ENCODE measurements at regions not wholly inside any gene's neighbourhood (a gene's known extent, or its start where the extent isn't known, plus 50 kb on each side); places are given as distances from the start of the nearest gene placed in this dataset.
"Not testable (repeated sequence)": the region's sequence is repeated elsewhere in the genome, so short reads cannot be mapped to it uniquely, and the experiment has no call there.

DNA sequence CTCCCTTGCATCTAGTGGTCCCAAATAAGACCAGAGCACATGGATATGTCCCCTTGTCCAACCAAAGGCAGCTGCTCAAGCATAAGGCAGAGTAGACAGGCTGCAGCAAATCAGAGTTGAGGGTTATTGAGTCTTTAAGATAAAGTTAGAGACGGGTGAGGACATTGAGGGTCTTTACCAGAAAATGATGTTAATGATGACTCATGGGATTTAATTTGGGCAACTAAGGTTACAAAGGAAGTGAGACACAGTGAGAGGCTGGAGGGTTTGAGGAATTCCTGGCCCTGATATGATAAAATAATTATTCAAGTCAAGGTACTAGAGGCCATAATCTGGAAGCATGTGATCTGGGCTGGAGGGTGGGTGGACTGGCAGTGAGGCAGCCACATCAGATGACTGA, 133.6 kb downstream of the ALDH8A1 start:
- no peak overlapping the region for H3K4me3 Mint-ChIP-seq
- no peak overlapping the region for H3K27ac Mint-ChIP-seq
- no peaks in the 10 kb centered on the region for H3K9me3 Mint-ChIP-seq
- H3K27me3 Mint-ChIP-seq (ENCODE audit: low read depth in 3 of 3): peaks cover 0 to 4% (median 0%) of the 10 kb centered on the region in 3 donors
- no peaks in the 10 kb centered on the region for H3K36me3 Mint-ChIP-seq
- no peaks in the 10 kb centered on the region for H3K4me1 Mint-ChIP-seq
- no peak for DNase-seq

DNA sequence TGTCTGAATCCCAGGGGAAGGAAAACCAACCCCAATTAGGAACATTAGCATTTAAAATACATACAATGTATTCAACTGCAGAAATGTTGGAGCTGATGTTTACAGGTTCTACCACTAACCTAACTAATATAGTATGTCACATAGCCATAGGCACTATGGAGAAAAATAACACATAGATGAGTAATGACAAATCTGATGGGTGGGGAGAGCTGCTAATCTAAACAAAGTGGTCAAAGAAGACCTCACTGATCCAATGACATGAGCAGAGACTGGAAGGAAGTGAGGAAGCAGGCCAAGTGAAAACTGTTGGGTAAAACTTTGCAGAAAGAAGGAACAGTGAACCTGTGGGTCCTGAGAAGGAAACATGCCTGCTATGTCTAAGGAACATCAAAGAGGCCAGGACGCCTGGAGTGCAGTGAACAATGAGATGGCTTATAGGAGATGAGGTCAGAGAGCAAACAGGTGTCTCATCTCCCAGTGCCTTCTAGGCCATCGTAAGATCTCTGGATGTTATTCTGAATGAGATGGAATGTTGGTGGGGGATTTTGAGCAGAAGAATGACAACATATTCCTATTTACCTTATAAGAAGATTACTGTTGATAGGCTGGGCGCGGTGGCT, 135.7 kb downstream of the ALDH8A1 start:
- Mint-ChIP-seq H3K27ac (no peak overlapping the region), H3K4me1 (no peaks in the 10 kb centered on the region), H3K27me3 (ENCODE audit: low read depth in 3 of 3) (peaks cover 1 to 3% (median 2%) of the 10 kb centered on the region in 3 donors), H3K36me3 (no peaks in the 10 kb centered on the region), H3K4me3 (no peak overlapping the region), H3K9me3 (no peaks in the 10 kb centered on the region)
- no peak for DNase-seq

DNA sequence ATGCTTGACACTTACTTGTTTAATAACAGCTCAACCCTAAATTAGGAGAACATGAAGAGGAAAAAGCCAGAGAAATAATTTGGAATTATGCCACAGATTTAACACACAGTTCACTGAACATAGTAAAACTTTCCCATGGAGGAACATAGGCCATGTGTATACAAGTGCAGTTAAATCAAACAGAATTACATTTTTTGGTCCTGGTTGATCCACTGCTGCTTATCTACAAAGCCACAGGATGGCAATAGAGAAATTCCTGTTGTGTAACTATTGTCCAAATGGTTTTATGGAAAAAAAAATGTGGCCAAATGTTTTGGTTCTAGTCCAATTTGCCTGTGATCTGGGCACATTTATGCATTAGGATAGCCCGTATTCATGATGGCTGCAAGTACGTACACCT, 136.8 kb downstream of the ALDH8A1 start:
- H3K36me3 Mint-ChIP-seq: no peaks in the 10 kb centered on the region
- no peak overlapping the region for H3K27ac Mint-ChIP-seq
- no peaks in the 10 kb centered on the region for H3K4me1 Mint-ChIP-seq
- no peak for DNase-seq
- H3K4me3 Mint-ChIP-seq: no peak overlapping the region
- peaks cover 1 to 3% (median 2%) of the 10 kb centered on the region in 3 donors for H3K27me3 Mint-ChIP-seq (ENCODE audit: low read depth in 3 of 3)
- H3K9me3 Mint-ChIP-seq: no peaks in the 10 kb centered on the region

DNA sequence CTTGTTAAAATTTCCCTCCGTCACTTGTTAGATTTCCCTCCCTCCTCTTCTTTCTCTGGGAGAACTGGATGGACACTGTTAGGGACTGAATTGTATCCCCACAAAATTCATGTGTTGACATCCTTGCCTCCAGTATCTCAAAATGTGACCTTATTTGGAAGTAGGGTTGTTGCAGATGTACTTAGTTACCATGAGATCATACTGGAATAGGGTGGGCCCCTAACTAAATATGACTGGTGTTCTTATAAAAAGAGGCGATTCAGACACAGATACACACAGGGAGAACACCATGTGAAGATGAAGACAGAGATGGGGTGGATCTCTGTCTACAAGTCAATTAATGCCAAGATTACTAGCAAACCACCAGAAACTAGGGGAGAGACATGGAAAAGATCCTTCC, 139.5 kb downstream of the ALDH8A1 start:
- no peak for DNase-seq
- H3K4me3 Mint-ChIP-seq: no peak overlapping the region
- H3K27ac Mint-ChIP-seq: no peak overlapping the region
- H3K36me3 Mint-ChIP-seq: no peaks in the 10 kb centered on the region
- no peaks in the 10 kb centered on the region for H3K4me1 Mint-ChIP-seq
- H3K27me3 Mint-ChIP-seq (ENCODE audit: low read depth in 3 of 3): peaks cover 1 to 11% (median 3%) of the 10 kb centered on the region in 3 donors
- H3K9me3 Mint-ChIP-seq: no peaks in the 10 kb centered on the region

DNA sequence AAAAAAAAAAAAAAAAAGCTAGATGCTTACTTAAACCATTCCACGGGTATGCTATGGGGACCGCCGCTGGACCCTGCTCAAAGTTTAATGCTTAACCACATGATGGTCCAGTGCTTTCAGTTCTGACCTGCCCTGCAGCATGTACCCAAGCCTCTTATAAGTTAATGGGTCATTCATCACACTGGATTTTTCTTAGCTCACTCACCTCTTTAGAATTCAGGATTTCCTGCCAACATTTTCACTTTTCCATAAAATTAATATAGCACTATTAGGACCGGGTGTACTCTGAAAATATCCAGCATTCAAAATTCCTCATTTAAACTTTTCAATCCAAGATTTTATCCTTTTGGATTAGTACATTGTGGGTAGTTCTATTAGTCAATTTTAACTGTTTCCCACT, 140.8 kb downstream of the ALDH8A1 start:
- Mint-ChIP-seq H3K4me1 (no peaks in the 10 kb centered on the region), H3K27me3 (ENCODE audit: low read depth in 3 of 3) (peaks cover 1 to 11% (median 5%) of the 10 kb centered on the region in 3 donors), H3K27ac (no peak overlapping the region), H3K36me3 (no peaks in the 10 kb centered on the region), H3K4me3 (no peak overlapping the region), H3K9me3 (no peaks in the 10 kb centered on the region)
- DNase-seq: no peak

DNA sequence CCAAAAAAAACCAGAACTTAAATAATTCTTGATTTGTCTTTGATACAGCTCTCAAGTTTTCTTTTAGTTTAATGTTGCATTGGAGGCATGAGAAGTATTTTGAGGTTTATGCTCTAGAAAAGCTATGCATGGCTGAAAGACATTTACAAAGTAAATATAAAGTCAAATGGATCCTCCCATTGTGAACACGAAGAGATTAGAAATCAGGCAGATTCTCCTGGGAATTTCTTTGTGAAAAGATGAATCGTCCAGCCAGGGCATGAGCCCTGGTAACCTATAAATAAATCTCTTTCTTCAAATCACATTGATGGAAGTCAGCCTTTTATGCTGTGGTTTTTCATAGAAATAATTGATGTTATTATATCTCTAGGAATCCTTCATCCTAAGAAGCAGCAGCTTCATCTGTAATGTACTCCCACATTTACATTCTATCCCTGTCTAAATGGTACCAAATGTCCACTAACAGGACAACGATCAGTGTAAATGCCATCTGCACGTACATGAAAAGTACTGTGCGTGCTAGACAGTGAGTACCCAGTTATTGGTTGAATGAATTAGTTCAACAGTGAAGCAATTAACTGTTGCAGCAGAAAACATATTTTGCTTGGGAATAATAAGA, 143.6 kb downstream of the ALDH8A1 start:
- Mint-ChIP-seq H3K27ac (no peak overlapping the region), H3K4me3 (no peak overlapping the region), H3K4me1 (no peaks in the 10 kb centered on the region), H3K9me3 (no peaks in the 10 kb centered on the region), H3K27me3 (ENCODE audit: low read depth in 3 of 3) (peaks cover 1 to 9% (median 5%) of the 10 kb centered on the region in 3 donors), H3K36me3 (no peaks in the 10 kb centered on the region)
- DNase-seq: no peak

DNA sequence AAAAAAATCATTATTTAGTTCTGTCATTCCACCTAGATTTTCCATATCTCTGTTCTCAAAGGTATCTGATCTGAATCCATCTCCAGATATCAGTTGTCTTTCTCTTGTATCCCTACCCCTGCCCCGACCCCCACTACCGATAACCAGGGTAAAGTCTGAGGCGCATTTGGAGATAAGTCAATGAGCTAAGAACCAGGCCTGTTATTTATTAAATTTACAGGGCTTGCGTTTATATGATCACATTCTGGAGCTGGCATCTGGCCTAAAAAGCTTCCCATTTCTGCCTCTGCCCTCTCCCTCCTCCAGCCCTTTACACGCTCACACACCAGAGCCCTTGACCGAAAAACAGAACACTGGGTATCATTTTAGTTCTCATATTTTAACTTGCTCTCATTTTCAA, 144.7 kb downstream of the ALDH8A1 start:
- H3K27ac Mint-ChIP-seq: no peak overlapping the region
- DNase-seq: no peak
- H3K27me3 Mint-ChIP-seq (ENCODE audit: low read depth in 3 of 3): peaks cover 0 to 9% (median 4%) of the 10 kb centered on the region in 3 donors
- no peaks in the 10 kb centered on the region for H3K36me3 Mint-ChIP-seq
- H3K4me3 Mint-ChIP-seq: no peak overlapping the region
- H3K4me1 Mint-ChIP-seq: no peaks in the 10 kb centered on the region
- no peaks in the 10 kb centered on the region for H3K9me3 Mint-ChIP-seq

DNA sequence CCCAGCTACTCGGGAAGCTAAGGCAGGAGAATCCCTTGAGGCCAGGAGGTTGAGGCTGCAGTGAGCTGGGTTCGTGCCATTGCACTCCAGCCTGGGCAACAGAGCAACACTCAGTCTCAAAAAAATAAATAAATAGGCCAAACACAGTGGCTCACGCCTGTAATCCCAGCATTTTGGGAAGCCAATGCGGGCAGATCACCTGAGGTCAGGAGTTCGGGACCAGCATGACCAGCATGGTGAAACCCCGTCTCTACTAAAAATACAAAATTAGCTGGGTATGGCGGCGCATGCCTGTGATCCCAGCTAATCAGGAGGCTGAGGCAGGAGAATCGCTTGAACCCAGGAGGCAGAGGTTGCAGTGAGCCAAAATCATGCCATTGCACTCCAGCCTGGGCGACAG, 145.6 kb downstream of the ALDH8A1 start:
- H3K4me3 Mint-ChIP-seq, H3K9me3 Mint-ChIP-seq: not testable (repeated sequence)

DNA sequence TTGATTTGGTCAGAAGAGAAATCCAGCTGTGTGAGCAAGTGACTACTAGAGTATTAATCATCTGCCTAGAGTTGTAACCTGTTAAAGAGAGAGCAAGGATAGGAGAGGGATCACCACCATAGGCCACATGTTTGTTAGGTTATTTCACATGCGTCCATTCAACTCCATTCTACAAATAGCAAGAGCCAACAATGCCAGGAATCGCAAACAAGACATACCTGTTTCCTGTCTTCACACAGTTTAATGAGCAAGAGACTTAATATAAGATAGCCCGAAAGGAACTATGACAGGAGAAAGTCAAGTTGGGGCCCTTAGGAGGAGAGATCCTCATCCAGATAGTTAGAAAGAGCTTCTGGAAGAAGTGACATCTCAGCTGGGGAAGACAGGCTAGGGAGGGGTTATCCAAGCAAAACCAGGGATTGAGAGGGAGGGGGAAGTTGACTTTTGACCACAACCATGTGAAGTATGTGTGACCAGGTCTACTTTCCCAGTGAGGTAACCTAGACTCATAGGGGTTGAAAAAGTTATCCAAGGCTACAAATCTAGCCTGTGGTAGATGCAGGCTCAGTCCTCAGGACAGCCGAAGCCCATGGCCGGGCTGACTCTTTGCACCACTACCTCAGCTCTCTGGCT, 147.4 kb downstream of the ALDH8A1 start:
- Mint-ChIP-seq H3K9me3 (no peaks in the 10 kb centered on the region), H3K27ac (no peak overlapping the region), H3K36me3 (no peaks in the 10 kb centered on the region), H3K27me3 (ENCODE audit: low read depth in 3 of 3) (peaks cover 0 to 9% (median 4%) of the 10 kb centered on the region in 3 donors), H3K4me1 (no peaks in the 10 kb centered on the region), H3K4me3 (no peak overlapping the region)
- DNase-seq: no peak

More for the DNA sequence above, 145.6 kb downstream of the ALDH8A1 start:
- H3K27me3 Mint-ChIP-seq (ENCODE audit: low read depth in 3 of 3); H3K27ac Mint-ChIP-seq; H3K36me3 Mint-ChIP-seq; DNase-seq; H3K4me1 Mint-ChIP-seq: not testable (repeated sequence)

DNA sequence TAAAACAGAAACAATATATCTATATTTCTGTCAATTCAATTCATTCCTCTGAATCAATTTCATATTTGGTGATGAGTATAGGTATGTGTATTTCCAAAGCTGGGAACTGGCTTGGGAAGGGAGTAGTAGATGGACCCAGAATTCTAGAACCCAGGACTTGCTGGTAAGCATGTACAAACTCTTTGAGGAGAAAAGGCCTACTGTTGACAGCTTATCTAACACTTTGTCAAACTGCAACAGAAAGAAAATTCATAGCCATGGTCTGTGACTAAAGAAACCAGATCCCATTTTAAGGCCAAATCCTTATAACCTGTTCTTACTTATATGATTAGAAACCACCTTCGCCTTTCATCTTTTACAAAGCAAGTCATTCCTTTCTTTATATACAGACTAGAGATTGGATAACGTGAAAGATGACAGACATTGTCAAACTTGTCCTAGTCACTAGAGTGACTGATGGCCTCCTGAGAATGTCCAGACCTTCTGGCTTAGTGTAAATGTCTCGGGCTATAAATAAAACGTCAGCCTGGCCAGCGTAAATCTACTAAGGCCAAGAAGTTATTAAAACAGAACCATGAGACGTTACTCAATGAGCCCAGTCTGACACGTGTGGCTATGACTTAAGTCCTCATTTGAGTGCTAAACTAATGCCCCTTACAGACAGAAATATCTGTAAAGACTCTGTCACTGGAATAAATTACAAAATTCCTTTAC, 152.3 kb downstream of the ALDH8A1 start:
- H3K36me3 Mint-ChIP-seq: no peaks in the 10 kb centered on the region
- no peaks in the 10 kb centered on the region for H3K4me1 Mint-ChIP-seq
- H3K27me3 Mint-ChIP-seq (ENCODE audit: low read depth in 3 of 3): peaks cover 0 to 2% (median 2%) of the 10 kb centered on the region in 3 donors
- no peak overlapping the region for H3K27ac Mint-ChIP-seq
- no peak for DNase-seq
- peaks cover 0 to 4% (median 2%) of the 10 kb centered on the region in 6 donors for H3K9me3 Mint-ChIP-seq
- H3K4me3 Mint-ChIP-seq: no peak overlapping the region

DNA sequence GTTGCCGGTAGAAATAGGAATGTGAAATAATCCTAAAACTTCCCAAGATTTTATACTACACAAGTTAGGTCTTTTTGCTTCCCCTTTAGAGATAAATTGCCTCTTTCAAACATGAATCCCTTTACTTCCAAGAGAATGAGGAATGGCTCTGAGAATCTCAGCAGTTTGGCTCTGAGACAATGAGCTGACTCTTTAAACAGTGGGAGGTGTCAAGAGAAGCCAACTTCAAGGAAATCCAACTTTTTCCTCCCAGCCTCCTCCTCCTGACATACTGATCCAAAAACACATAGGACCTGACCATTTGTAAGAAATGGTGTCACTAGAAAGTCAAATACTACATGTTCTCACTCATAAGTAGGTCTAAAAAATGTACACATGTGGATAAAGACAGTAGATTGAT, 154.2 kb downstream of the ALDH8A1 start:
- peaks cover 9 to 23% (median 14%) of the 10 kb centered on the region in 6 donors for H3K9me3 Mint-ChIP-seq
- H3K27ac Mint-ChIP-seq: no peak overlapping the region
- no peak for DNase-seq
- H3K36me3 Mint-ChIP-seq: no peaks in the 10 kb centered on the region
- peaks cover 0 to 7% (median 2%) of the 10 kb centered on the region in 3 donors for H3K27me3 Mint-ChIP-seq (ENCODE audit: low read depth in 3 of 3)
- H3K4me1 Mint-ChIP-seq: no peaks in the 10 kb centered on the region
- H3K4me3 Mint-ChIP-seq: no peak overlapping the region

DNA sequence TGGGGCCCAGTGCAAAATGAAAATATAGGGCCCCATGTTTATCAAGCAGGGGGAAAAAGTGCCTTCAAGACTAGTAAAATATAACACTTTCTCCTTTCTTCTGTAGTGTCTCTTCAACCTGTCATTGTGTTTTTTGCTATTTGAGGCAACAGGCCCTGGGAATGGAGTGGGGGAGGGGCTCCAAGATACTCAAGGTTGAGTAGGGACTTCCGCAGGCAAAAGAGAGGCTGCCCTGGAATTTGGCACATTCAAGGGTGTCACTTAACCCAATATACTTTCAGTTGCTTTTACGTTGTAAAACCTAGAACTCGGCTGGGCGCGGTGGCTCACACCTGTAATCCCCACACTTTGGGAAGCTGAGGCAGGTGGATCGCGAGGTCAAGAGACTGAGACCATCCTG, 154.9 kb downstream of the ALDH8A1 start:
- DNase-seq: no peak
- Mint-ChIP-seq H3K4me3 (no peak overlapping the region), H3K9me3 (peaks cover 13 to 28% (median 19%) of the 10 kb centered on the region in 6 donors), H3K4me1 (no peaks in the 10 kb centered on the region), H3K27ac (no peak overlapping the region), H3K27me3 (ENCODE audit: low read depth in 3 of 3) (peaks cover 0 to 7% (median 0%) of the 10 kb centered on the region in 3 donors), H3K36me3 (no peaks in the 10 kb centered on the region)

DNA sequence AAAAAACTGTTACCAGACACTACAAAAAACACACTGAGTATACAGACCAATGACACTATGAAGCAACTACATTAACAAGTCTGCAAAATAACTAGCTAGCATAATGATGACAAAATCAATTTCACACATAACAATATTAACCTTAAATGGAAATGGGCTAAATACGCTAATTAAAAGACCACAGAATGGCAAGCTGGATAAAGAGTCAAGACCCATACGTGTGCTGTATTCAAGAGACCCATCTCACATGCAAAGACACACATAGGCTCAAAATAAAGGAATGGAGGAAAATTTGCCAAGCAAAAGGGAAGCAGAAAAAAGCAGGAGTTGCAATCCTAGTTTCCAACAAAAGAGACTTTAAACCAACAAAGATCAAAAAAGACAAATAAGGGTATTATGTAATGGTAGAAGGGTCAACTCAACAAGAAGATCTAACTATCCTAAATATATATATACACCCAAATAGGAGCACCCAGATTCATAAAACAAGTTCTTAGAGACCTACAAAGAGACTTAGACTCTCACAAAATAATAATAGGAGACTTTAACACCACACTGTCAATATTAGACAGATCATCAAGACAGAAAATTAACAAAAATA, 158.6 kb downstream of the ALDH8A1 start:
- H3K27ac Mint-ChIP-seq; H3K4me1 Mint-ChIP-seq; DNase-seq; H3K4me3 Mint-ChIP-seq; H3K27me3 Mint-ChIP-seq (ENCODE audit: low read depth in 3 of 3); H3K36me3 Mint-ChIP-seq: not testable (repeated sequence)
- H3K9me3 Mint-ChIP-seq: peaks cover 14 to 28% (median 20%) of the 10 kb centered on the region in 6 donors
